ENCODE measurements at regions not wholly inside any gene's neighbourhood (a gene's known extent, or its start where the extent isn't known, plus 50 kb on each side); places are given as distances from the start of the nearest gene placed in this dataset.

DNA sequence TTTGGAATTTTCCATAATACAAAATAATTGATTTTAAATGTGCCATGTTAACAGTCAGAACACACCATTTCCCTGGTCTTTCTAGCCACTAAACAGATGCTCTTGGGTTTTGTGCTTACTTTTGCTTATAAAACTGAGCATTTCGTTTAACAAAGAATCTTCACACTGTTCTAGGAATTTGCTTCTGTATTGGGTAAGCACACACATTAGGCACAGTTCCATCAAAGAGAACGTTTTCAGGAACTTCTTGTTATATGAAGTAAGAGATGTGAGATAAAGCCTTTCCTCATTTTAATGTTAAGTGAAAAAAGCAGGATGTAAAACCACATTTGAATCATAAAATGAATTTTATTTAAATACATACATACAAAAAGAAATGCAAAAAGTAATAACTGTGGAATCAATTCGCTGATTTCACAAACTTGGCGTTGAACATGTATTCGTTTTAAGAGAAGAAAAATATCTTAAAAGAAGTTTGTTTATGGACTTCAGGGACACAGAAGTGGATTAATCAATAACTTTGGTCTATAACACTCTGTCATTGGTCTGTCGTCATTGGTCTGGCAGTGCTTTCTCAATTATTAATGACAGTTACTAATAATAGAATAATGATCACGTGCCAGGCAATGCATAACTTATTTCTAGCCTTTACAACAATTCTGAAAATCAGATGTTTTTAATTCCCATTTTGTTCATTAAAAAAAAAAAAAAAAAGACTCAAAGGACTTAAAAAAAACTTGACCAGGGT lies 199.9 kb upstream of the PRDM1 start:
- TF ChIP-seq, protein P1, sequence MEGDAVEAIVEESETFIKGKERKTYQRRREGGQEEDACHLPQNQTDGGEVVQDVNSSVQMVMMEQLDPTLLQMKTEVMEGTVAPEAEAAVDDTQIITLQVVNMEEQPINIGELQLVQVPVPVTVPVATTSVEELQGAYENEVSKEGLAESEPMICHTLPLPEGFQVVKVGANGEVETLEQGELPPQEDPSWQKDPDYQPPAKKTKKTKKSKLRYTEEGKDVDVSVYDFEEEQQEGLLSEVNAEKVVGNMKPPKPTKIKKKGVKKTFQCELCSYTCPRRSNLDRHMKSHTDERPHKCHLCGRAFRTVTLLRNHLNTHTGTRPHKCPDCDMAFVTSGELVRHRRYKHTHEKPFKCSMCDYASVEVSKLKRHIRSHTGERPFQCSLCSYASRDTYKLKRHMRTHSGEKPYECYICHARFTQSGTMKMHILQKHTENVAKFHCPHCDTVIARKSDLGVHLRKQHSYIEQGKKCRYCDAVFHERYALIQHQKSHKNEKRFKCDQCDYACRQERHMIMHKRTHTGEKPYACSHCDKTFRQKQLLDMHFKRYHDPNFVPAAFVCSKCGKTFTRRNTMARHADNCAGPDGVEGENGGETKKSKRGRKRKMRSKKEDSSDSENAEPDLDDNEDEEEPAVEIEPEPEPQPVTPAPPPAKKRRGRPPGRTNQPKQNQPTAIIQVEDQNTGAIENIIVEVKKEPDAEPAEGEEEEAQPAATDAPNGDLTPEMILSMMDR (conservative IDR thresholded peaks at IDR 0.05; ENCODE audit: low read depth in 2 of 2) = no peak
- TF ChIP-seq EZH2phosphoT487 (IDR thresholded peaks at IDR 0.05; ENCODE audit: unreplicated experiment) (no peak), EZH2 (IDR thresholded peaks at IDR 0.05; ENCODE audit: low read depth, unreplicated experiment) (no peak), POLR2AphosphoS5 (IDR thresholded peaks at IDR 0.05; ENCODE audit: low read depth) (no peak), ZNF114 (CRISPR knock-in tag; IDR thresholded peaks at IDR 0.05) (no peak), NANOG (IDR thresholded peaks at IDR 0.05; ENCODE audit: borderline replicate concordance) (no peak), JUNB (IDR thresholded peaks at IDR 0.05; ENCODE audit: unreplicated experiment) (no peak), CREB1 (CRISPR knock-in tag; IDR thresholded peaks at IDR 0.05; ENCODE audit: low read depth) (no peak), REST (IDR thresholded peaks at IDR 0.05; ENCODE audit: unreplicated experiment) (no peak), STAT1 (IDR thresholded peaks at IDR 0.05; ENCODE audit: unreplicated experiment) (no peak)
